ENCODE measurements at regions not wholly inside any gene's neighbourhood (a gene's known extent, or its start where the extent isn't known, plus 50 kb on each side); places are given as distances from the start of the nearest gene placed in this dataset.
"Not testable (repeated sequence)": the region's sequence is repeated elsewhere in the genome, so short reads cannot be mapped to it uniquely, and the experiment has no call there.

DNA sequence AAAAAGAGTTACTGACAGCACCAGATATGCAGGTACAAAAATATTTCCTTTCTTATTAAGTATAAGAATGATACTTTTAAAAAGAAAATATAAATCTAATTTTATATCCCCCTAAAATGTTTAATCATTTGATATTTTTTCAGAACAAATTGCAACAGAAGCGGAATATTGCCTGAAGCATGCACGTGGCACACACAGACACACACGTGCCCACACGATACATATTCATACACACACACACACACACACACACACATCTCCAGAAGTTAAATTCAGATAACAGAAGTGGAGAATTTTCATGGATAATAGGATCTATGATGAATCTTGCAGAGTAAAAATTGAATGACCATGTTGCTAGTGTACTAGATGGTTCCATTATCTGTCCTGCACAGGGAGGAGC is 445.2 kb downstream of the GPAT3 start:
- no peak for DNase-seq

DNA sequence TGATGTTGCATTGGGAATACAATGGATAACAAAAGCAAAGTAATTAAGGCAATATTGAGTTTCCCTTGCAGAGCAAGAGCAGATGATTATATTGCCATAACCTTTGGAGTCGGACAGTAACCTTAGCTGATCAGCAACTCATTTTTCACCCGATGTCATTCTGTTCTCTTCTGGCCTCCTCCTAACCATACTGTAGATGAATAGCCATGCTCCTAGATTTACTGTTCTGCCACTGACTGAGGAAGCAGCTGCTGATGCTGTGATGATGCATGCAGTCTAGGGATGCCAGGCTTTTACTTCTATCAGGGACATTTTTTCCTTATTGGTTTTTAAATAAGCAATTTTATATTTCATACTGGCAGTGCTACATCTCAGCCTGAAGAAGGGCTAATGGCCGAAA is 443.9 kb downstream of the GPAT3 start:
- DNase-seq = no peak

DNA sequence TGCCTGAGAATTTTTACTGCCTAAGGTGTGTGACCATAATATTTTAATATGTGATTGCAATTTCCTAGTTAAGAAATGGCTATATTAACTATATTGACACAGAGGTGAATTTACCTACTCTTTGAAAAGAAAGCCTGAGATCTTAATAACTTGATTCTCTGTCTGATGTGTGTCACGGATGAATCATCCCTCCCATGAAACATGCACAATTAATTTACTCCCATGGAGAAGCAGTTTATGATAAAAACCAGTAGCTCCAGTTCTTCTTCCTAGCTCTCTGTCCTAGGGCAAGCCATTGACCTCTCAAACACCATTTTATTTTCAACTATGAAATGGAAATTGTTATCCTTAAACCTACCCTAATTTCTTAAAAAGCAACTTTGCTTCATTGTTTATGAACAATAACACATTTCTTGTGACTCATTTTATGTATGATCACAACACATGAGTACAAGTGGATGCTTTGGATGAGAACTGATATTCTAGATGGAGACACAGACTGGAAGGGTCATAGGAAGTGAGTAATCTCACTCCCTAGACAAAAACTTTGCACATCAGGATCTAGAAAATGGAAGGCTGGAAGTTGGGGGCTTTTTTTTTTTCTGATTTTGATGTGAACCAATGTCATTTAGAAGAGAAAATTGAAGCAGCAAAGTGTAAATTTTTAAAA is 438.3 kb downstream of the GPAT3 start:
- no peak for DNase-seq

- no peak for DNase-seq
Observed at GRCh38 chr4:83964996-83965541, 429.2 kb downstream of the GPAT3 start.

DNA sequence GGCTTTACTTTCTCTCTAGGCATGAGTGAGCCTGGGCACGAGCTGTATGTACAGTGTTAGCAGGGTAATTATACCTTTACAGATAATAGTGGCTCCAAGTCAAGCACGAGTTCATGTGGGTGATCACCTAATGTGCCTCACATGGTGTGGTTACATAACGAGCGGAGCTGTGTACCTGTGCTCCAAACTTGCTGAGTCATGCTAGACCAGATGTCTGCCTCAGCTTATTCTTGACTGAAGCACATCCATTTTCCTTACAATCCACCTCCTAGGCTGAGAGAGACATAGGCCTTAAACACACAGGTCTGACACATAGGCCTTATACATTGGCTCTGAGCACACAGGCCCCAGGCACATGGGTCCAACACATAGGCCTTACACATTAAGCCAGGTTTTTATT is 426.6 kb downstream of the GPAT3 start:
- DNase-seq = no peak

- no peak for DNase-seq
Observed at GRCh38 chr4:83961575-83961974, 425.7 kb downstream of the GPAT3 start.

DNA sequence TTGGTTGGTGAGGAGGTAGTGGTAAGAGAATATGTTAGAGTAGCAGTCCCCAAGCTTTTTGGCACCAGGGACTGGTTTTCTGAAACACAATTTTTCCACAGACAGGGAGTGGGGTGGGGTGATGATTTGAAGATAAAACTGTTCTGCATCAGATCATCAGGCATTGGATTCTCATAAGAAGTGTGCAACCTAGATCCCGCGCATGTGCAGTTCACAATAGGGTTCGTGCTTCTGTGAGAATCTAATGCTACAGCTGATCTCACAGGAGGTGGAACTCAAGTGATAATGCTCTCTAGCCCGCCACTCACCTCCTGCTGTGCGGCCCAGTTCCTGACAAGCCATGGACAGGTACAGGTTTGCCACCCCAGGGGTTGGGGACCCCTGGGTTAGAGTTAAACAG is 423.3 kb downstream of the GPAT3 start:
- DNase-seq = no peak

GRCh38 chr4:83947830-83948193 is 411.9 kb downstream of the GPAT3 start:
- no peak for DNase-seq

DNA sequence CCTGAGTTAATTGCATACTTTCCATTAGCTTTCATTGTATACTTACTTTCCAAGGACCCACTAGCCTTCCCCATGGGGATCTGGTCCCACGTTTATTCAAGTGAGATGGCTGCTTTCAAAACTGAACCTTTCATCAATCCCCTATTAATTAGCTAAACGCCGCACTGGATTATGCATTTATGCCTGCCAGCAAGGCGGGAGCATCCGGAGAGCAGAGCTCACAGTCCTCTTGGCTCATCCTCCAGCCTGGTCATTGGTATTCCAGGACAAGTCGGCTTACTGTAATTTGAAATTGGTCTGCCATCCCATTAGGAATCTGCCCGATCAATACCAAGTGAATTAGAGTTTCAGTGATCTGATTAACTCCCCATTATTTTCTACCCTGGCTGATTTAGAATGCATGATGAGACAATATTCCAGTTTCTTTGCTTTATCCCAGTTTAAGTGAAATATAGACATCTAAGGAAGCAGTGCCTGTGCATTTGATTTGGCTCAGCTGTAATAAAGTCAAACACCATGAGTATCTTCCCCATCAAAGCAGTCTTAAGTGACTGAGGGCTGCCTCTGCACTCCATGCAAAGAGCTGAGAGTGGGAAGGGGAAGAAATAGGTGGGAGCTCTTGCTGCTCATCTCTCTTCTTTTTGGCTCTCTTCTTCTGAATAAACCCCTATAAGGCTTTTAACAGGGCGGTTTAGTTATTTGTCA is 411.4 kb downstream of the GPAT3 start:
- DNase-seq = no peak

DNA sequence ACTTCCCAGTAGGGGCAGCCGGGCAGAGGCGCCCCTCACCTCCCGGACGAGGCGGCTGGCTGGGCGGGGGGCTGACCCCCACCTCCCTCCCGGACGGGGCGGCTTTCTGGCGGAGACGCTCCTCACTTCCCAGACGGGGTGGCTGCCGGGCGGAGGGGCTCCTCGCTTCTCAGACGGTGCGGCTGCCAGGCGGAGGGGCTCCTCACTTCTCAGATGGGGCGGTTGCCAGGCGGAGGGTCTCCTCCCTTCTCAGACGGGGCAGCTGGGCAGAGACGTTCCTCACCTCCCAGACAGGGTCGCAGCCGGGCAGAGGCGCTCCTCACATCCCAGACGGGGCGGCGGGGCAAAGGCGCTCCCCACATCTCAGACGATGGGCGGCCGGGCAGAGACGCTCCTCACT is 407.8 kb downstream of the GPAT3 start:
- not testable (repeated sequence) for DNase-seq

DNA sequence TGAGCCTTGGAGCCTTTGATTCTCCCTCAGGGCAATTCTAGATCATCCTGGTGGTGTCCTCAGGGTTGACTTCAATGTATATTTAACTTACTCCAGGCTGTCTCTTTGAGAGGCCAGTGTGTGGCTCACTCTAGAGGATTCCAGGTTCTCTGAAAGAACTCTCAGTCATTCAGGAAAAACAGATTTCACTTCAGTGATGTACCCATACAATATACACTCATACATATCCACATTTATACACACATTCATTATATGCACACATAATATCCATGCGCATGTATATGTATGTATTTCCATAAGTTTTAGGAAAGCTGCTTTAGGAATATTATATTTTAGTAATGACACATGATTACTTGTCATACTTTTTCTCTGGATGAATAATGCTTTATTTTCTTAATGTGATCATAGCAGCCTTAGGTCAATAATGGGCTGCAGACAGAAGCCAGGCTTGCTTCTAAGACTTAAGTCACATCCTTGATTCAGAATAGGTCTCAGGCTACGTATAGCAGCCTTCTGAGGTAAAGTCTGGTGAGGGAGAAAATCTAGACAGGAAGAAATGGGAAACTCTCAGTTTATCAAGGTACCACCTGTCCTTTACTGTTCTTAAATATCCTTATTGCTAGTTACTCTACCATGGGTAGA is 397.0 kb downstream of the GPAT3 start:
- DNase-seq = no peak

DNA sequence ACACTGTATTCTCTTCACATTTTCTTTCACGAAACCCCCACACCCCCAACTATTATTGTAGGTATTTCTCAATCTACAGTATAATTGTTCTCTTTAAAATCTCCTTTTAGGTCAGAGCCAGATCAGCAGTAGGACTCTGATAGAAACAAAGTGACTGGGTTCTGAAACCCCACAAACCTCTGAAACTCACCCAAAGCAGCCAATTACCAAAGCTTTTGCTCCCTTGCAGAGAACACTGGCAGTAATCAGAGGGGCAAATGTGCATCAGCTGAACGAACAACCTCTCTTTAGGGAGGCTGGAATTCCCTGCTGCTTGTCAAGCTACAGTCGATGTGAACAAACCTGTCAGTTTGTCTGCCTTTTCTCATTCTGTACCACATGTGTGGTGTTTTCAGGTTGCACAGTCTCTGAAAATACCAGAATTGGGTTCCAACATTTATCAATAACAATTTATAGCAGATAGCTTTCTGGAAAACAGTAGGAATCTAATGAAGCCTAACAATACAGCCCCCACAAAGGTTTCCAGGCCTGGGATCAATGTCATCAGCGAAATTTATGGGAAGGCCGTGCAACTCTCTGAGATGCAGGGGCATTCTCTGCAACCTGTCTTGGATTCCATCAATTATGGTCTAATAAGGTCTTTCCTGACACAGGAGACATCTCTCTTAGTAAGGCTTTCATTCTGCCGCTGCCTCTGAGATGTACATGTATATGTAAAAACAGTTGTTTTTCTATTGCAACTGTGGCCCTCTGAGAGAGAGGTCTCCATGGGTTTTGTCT is 395.9 kb downstream of the GPAT3 start:
- DNase-seq = no peak

DNA sequence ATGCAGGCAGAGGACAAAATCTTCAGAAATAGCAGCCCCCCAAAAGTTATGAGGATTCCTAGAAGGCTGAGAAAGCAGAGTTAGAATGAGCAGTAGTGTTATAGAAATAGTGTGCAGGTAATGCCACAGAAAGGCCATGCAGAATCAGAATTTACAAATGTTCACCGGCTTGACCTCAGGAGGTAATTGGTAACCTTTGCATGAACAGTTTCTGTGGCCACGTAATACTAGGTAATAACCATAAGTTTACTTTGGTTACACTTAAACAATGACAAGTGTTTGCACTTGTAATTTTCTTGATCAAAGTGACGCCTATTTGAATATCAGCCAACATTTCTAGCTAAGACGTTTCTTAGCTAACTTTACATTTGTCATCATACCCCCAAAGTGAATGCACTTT is 393.6 kb downstream of the GPAT3 start:
- DNase-seq = no peak

DNA sequence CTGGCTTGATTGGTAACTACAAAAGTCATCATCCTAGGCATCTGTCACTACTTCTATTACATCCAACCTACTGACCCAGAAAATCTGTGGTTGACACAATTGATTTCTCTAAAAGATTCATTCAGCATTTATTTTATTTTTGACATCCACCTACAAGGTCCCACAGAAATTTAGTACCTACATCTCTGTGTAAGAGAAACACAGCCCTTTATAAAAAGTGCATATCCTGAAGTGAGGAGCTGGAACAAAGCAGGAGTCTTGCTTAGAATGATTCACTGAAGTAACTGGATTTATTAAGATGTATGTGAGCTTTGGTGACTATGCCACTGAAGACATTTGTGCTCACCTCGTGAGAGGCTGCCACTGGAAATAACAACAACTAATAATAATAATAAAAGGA is 391.0 kb downstream of the GPAT3 start:
- no peak for DNase-seq

- no peak for DNase-seq
Observed at GRCh38 chr4:83923341-83923740, 387.4 kb downstream of the GPAT3 start.

- no peak for DNase-seq
Observed at GRCh38 chr4:83922402-83922801, 386.5 kb downstream of the GPAT3 start.

DNA sequence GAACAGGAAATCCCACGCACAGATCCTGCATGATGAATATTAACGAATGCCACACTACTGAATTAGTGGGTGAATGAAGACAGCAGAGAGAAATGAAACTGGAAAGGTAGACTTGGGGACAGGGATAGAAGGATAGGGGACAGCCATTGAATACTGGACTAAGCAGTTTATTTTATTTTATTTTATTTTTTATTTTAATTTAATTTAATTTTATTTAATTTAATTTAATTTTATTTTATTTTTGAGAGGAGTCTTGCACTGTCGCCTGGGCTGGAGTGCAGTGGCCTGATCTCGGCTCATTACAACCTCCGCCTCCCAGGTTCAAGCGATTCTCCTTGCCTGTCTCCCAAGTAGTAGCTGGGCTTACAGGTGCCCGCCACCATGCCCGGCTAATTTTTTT is 385.2 kb downstream of the GPAT3 start:
- DNase-seq = no peak

DNA sequence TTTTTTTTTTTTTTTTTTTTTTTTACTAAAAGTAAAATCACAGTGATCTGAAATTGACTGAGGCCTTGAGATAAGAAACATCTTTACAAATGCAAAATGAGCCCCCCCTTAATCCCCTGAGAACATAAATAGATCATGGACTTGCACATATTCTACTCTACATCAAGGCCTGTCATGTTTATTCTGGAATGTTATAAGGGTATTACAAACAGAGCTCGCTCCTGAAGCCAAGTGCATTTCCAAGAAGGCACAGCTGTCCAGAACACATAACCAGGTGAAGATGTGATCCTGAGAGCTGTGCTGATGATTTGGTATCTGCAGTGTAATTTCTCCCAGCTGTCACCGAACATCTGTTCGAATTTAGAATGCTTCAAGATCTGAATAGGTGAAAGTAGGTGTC is 384.5 kb downstream of the GPAT3 start:
- peak; percentile 12 for DNase-seq

DNA sequence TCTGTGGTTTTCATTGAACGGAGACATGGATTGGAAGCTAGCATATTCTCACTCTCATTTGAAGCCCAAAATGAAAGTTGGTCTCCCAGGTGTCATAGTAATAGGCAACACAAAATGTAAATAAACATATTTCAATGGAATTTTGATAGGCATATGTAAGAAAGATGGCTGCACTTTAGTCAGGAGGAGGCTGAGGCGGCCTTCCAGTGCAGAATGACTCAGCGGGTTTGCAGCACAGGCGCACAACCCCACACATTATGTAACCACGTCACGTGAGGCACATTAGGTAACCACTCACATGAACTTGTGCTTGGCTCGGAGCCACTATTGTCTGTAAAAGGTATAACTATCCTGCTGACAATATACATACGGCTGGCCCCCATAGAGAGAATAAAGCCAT is 381.7 kb downstream of the GPAT3 start:
- DNase-seq = no peak

DNA sequence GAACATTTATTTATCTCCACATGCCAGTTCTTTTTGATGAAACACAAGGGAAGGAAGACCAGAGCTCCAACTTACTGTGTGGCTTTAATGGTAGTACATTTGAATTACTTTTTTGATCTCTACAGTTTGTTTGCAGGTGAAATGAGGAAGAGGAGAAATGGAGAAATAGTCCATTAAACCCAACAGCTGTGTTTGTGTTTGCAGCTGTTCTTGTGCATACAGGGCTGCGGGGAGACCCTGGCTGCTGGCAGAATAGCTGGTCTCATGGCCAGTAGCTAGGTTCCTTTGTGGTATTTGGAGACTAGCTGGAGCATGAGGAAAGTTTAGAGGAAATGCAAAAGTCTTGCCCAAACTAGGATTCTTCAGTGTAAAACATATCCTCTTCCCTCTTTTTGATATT is 374.8 kb downstream of the GPAT3 start:
- no peak for DNase-seq

DNA sequence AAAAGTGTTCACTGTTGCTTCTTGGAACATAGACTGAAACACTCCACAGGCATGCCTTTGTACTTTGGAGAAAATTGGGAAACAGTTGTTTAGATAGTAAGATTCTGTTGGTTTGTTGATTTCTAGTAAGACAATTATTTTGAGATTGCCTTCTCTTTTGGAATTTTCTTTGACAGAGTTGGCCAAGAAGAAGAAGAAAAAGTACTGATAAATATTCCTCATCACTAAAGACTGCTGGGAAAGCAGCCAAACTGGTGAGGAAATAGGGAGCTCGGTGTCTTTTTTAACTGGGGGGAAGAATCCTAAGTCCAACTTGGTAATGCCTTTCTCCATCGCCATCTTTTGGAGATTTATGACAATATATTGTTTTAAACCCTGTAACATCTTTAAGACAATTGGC is 370.7 kb downstream of the GPAT3 start:
- DNase-seq = no peak

- DNase-seq = peak; percentile 7
Observed at GRCh38 chr4:83905952-83906351, 370.0 kb downstream of the GPAT3 start.

DNA sequence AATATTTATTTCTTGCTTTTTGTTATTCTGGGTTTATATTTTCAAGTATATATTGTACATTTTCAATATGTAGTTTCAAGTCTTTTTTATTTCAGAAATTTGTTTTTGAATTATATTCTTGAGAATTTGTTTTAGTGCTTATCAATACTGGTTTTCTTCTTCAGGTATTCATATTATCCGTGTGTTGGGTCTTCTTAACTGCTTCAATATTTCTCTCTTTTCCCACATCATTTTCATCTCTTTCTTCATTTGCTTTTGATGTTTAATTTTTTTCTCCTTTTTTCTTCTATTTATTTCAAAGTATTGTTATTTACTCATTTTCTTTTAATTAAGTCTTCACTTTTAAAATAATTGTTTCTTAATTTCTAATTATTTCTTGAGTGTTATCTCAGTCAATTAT is 367.8 kb downstream of the GPAT3 start:
- not testable (repeated sequence) for DNase-seq
